Epithelial cell of proximal tubule (primary cell): ENCODE measurements at regions not wholly inside any gene's neighbourhood (a gene's known extent, or its start where the extent isn't known, plus 50 kb on each side); places are given as distances from the start of the nearest gene placed in this dataset.
A peak's percentile ranks its signal among the peaks of the same experiment; 100 is the strongest.

ENCODE experiments used
- DNase-seq: peaks from one replicate; pipeline ENCODE4 v3.0.0-alpha.2; 2011; ENCODE audit warnings: low read depth
- H3K4me3 ChIP-seq: 2 replicates; pipeline ENCODE4 v1.5.1; 2011; ENCODE audit warnings: low read depth, mild to moderate bottlenecking, low read length
- CTCF ChIP-seq: conservative IDR thresholded peaks from 2 replicates; pipeline ENCODE4 v1.5.1; 2012; ENCODE audit warnings: low read depth, mild to moderate bottlenecking, low read length

DNA sequence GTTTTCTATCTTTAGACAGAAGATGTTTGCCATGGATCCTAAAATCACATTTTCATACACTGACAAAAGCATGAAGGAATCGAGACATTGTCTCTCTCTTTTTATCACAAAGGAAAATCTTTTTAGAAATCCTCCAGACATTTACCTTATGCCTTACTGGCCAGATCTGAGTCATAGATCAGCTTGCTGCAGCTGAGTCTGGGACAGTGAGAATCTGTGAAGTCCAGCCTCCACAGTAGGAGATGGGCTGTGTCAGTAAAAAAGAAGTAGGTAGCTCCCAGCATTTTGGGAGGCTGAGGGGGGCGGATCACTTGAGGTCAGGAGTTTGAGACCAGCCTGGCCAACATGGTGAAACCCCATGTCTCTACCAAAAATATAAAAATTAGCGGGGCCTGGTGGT lies 333.4 kb upstream of the ZNF462 start:
- no peak overlapping the region for H3K4me3 ChIP-seq
- no peak for TF ChIP-seq CTCF
- no peak for DNase-seq

DNA sequence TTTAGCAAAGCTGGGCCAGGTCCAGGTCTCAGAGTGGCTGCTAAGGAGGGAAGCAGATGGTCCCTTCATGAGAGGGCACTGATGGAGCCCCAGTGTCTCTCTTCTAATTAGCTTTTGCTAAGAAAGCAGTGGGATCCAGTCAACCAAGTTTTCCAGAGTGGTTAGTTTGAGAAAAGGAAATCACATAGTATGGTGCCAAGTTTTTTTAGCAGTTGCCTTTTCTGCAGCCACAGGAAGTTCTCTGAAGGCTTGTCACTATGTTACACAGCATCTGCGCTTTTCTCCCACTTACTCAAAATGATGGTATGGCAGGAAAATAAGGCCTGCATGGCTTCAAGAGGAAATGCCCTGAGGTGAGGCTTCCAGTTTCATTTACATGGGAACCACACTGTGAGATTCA lies 331.5 kb upstream of the ZNF462 start:
- DNase-seq: no peak
- no peak for TF ChIP-seq CTCF
- H3K4me3 ChIP-seq: no peak overlapping the region

DNA sequence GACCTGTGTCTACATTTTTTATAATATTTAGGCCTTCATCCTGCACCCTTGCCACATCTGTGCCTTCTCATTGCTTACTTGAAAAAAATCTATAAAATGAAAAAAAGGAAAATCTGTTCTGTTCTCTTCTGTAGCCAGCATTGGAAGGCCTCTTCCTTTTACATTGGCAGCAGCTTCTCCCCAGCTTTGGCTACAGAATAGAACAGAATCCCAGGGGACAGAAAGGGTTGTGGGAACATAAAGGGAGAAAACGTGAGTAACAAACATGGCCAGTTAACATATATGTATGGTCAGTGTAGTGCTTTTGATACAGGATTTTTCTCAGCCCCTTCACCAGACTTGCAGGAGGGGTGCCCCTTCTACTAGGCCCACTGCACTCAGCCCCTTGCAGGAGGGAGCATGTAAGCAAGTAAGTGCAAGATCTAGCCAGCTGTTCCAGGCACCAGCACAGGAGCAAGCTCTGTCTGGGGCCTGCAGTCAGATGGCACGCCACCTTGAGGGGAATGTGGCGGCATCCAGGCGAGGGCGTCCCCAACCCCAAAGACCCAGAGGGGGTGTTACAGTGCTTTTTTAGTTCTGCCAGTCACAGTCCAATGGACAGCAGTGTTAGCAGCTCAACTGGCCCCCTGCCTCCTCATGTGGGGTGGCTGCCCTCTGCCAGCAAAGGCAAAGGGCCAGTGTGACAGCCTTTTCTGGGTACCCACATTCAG lies 330.5 kb upstream of the ZNF462 start:
- DNase-seq: no peak
- H3K4me3 ChIP-seq: no peak overlapping the region
- TF ChIP-seq CTCF: no peak

DNA sequence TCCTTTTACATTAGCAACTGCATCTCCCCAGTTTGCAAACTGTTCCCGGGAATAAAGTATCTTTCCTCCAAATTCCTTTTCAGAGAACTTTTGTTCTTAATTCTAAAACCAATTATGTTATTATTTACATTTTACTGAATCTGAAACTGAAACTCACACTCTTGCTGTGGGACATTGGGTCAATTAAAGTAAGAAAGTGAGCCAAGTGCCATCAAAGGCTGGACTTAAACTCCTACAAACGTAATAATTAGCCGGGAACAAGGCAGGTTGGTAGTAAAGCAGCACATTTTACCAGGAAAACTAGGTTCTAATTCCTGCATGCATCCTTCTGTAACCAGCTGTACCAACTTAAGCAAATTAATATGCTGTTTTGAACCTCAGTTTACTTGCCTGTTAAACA lies 328.2 kb upstream of the ZNF462 start:
- no peak for DNase-seq
- no peak for TF ChIP-seq CTCF

GRCh38 chr9:106535439-106535838 lies 327.5 kb upstream of the ZNF462 start:
- no peak overlapping the region for H3K4me3 ChIP-seq
- TF ChIP-seq CTCF: no peak
- no peak for DNase-seq

More for the DNA sequence above, 328.2 kb upstream of the ZNF462 start:
- no peak overlapping the region for H3K4me3 ChIP-seq

- TF ChIP-seq CTCF: no peak
- DNase-seq: no peak
- H3K4me3 ChIP-seq: no peak overlapping the region
Observed at GRCh38 chr9:106557996-106558667, 304.8 kb upstream of the ZNF462 start.

DNA sequence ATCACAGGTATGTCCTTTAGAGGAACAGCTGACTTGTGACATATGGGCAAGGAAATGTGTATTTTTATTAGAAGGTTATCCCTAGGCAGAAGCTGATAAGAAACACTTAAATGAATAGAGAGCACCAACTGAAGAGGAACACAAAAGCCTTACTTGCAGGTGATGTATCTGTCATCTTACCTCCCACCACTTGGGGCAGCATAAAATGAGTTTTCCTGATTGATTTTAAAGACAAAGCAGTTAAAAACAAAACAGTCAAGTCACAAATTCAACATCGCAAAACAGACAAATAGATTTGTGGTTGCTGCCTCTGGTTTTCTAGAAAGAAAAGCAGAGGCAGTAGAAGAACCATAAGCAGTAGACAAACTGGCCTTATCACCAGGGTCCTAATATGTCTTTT lies 302.4 kb upstream of the ZNF462 start:
- H3K4me3 ChIP-seq: no peak overlapping the region
- no peak for DNase-seq
- TF ChIP-seq CTCF: peak; percentile 41
